H1 (cell line): ENCODE measurements at regions not wholly inside any gene's neighbourhood (a gene's known extent, or its start where the extent isn't known, plus 50 kb on each side); places are given as distances from the start of the nearest gene placed in this dataset.

ENCODE experiments used
- CTCF ChIA-PET: fragments of 300-600 bp; sonication (Branson Sonifier 250); formaldehyde crosslinking; loops from one replicate; lab custom pipeline; 2021; ENCODE audit not compliant: partially characterized antibody; lab: Charles Lee
- POLR2A ChIA-PET: fragments of 300-600 bp; sonication (Branson Sonifier 250); formaldehyde crosslinking; loops from one replicate; lab custom pipeline; 2021; ENCODE audit warnings: inconsistent platforms; ENCODE audit not compliant: partially characterized antibody; lab: Charles Lee
- DNase-seq, 2 experiments: peaks; one replicate each; pipeline versions ENCODE4 v3.0.0 to v3.0.0-alpha.2; 2010 to 2022; ENCODE audit warnings: low spot score in 2 of 2, low read depth in 1 of 2, mixed read lengths in 1 of 2
- FAIRE-seq: peaks from 2 replicates; lab custom pipeline; 2011; peaks lifted over from hg19 to GRCh38; lab: Jason Lieb, UNC
- H2AFZ ChIP-seq: 2 replicates; pipeline ENCODE4 v1.8.1; 2012; ENCODE audit warnings: low read length, inconsistent platforms
- H2AK5ac ChIP-seq: 2 replicates; pipeline ENCODE4 v1.6.1; 2013; ENCODE audit warnings: low read depth, low read length
- H2BK120ac ChIP-seq: replicated peaks from 2 replicates; pipeline ENCODE3; 2013; ENCODE audit warnings: low read depth, low read length, inconsistent platforms
- H2BK12ac ChIP-seq: 2 replicates; pipeline ENCODE4 v1.6.1; 2013; ENCODE audit warnings: low read depth, low read length
- H2BK15ac ChIP-seq: 2 replicates; pipeline ENCODE4 v1.6.1; 2013; ENCODE audit warnings: low read length
- H2BK20ac ChIP-seq: 2 replicates; pipeline ENCODE4 v1.6.1; 2013; ENCODE audit warnings: low read length
- H2BK5ac ChIP-seq: 2 replicates; pipeline ENCODE4 v1.6.1; 2013; ENCODE audit warnings: low read depth, low read length
- H3K14ac ChIP-seq: 2 replicates; pipeline ENCODE4 v1.6.1; 2013; ENCODE audit warnings: inconsistent platforms; ENCODE audit not compliant: insufficient read length
- H3K18ac ChIP-seq: 2 replicates; pipeline ENCODE4 v1.6.1; 2013; ENCODE audit warnings: low read length; ENCODE audit errors: extremely low read depth
- H3K23ac ChIP-seq: 2 replicates; pipeline ENCODE4 v1.6.1; 2013; ENCODE audit warnings: inconsistent platforms; ENCODE audit not compliant: insufficient read length
- H3K23me2 ChIP-seq: 2 replicates; pipeline ENCODE4 v1.6.1; 2013; ENCODE audit warnings: low read depth, low read length
- H3K27ac ChIP-seq: 2 replicates; pipeline ENCODE4 v1.6.1; 2011; ENCODE audit warnings: low read depth, low read length, inconsistent platforms
- H3K27me3 ChIP-seq, 4 experiments: replicated peaks in 1 of 4; 1 replicate in 1 of 4; 2 replicates in 3 of 4; pipeline versions ENCODE4 v1.6.1 to v1.8.1; 2011 to 2013; ENCODE audit warnings: low read length in 3 of 4, mild to moderate bottlenecking in 3 of 4, inconsistent platforms in 2 of 4, mixed read lengths in 2 of 4, moderate library complexity in 1 of 4; ENCODE audit not compliant: control insufficient read depth in 3 of 4, insufficient read depth in 3 of 4; ENCODE audit errors: extremely low read depth in 1 of 4
- H3K36me3 ChIP-seq, 4 experiments: 2 replicates each; pipeline versions ENCODE4 v1.6.1 to v1.8.1; 2011 to 2013; ENCODE audit warnings: mild to moderate bottlenecking in 4 of 4, low read length in 3 of 4, moderate library complexity in 2 of 4, control low read depth in 1 of 4, inconsistent platforms in 1 of 4; ENCODE audit not compliant: insufficient read depth in 4 of 4, control insufficient read depth in 2 of 4
- H3K4ac ChIP-seq: replicated peaks from 2 replicates; pipeline ENCODE3; 2013; ENCODE audit warnings: low read length, low read depth, mixed read lengths, inconsistent platforms; ENCODE audit not compliant: insufficient read length
- H3K4me1 ChIP-seq, 4 experiments: replicated peaks in 1 of 4; 1 replicate in 1 of 4; 2 replicates in 3 of 4; pipeline versions ENCODE4 v1.6.1 to v1.8.1; 2011 to 2013; ENCODE audit warnings: low read length in 3 of 4, inconsistent platforms in 2 of 4, mixed read lengths in 1 of 4; ENCODE audit not compliant: insufficient read depth in 4 of 4, control insufficient read depth in 3 of 4
- H3K4me2 ChIP-seq, 2 experiments: 2 replicates each; pipeline versions ENCODE4 v1.6.1 to v1.8.1; 2011 to 2013; ENCODE audit warnings: low read depth in 2 of 2, low read length in 2 of 2, control low read depth in 1 of 2, inconsistent platforms in 1 of 2, mild to moderate bottlenecking in 1 of 2; ENCODE audit not compliant: insufficient read depth in 1 of 2
- H3K4me3 ChIP-seq, 4 experiments: fragments of 200-600, 300-600 bp in 1 of 4; sonication (generic), shearing (Covaris generic), sonication (Bioruptor Twin) in 1 of 4; 2 replicates each; pipeline versions ENCODE4 v1.5.1 to v1.8.1; 2011 to 2016; ENCODE audit warnings: low read length in 4 of 4, low read depth in 3 of 4, control low read depth in 2 of 4, inconsistent platforms in 2 of 4, mild to moderate bottlenecking in 2 of 4, mixed read lengths in 1 of 4, moderate library complexity in 1 of 4; ENCODE audit not compliant: insufficient read depth in 2 of 4; ENCODE audit errors: extremely low read depth in 1 of 4
- H3K56ac ChIP-seq: replicated peaks from 2 replicates; pipeline ENCODE3; 2013; ENCODE audit warnings: low read depth, mild to moderate bottlenecking, mixed read lengths, low read length, inconsistent platforms; ENCODE audit not compliant: insufficient read length
- H3K79me1 ChIP-seq: 2 replicates; pipeline ENCODE4 v1.6.1; 2013; ENCODE audit warnings: low read depth, low read length, control low read depth
- H3K79me2 ChIP-seq, 2 experiments: 2 replicates each; pipeline versions ENCODE4 v1.6.1 to v1.8.1; 2012 to 2013; ENCODE audit warnings: low read length in 2 of 2, mild to moderate bottlenecking in 2 of 2, inconsistent platforms in 1 of 2; ENCODE audit not compliant: insufficient read depth in 2 of 2, control insufficient read depth in 1 of 2
- H3K9ac ChIP-seq, 4 experiments: replicated peaks in 1 of 4; 1 replicate in 1 of 4; 2 replicates in 3 of 4; pipeline versions ENCODE4 v1.6.1 to v1.8.1; 2011 to 2013; ENCODE audit warnings: low read depth in 3 of 4, low read length in 3 of 4, control low read depth in 2 of 4, mild to moderate bottlenecking in 2 of 4, moderate library complexity in 2 of 4, inconsistent platforms in 1 of 4; ENCODE audit errors: extremely low read depth in 1 of 4
- H3K9me3 ChIP-seq, 2 experiments: 2 replicates each; pipeline versions ENCODE4 v1.6.1 to v1.8.1; 2012 to 2013; ENCODE audit warnings: mild to moderate bottlenecking in 2 of 2, moderate library complexity in 2 of 2, control low read depth in 1 of 2, inconsistent platforms in 1 of 2, low read depth in 1 of 2, low read length in 1 of 2, mixed read lengths in 1 of 2; ENCODE audit not compliant: insufficient read depth in 2 of 2
- H4K20me1 ChIP-seq, 2 experiments: replicated peaks in 1 of 2; 2 replicates each; pipeline versions ENCODE3 to v1.8.1; 2011 to 2013; ENCODE audit warnings: inconsistent platforms in 2 of 2, low read length in 2 of 2, mild to moderate bottlenecking in 1 of 2; ENCODE audit not compliant: insufficient read depth in 2 of 2, control insufficient read depth in 1 of 2
- H4K5ac ChIP-seq: 2 replicates; pipeline ENCODE4 v1.6.1; 2013; ENCODE audit warnings: low read length, low read depth, mixed read lengths, inconsistent platforms; ENCODE audit not compliant: insufficient read length
- H4K8ac ChIP-seq: 2 replicates; pipeline ENCODE4 v1.8.0; 2013; ENCODE audit warnings: mild to moderate bottlenecking, moderate library complexity, low read length, inconsistent platforms; ENCODE audit not compliant: insufficient read depth; ENCODE audit errors: extremely low read depth
- H4K91ac ChIP-seq: replicated peaks from 2 replicates; pipeline ENCODE3; 2013; ENCODE audit warnings: low read length, mixed read lengths, inconsistent platforms; ENCODE audit not compliant: insufficient read length
- ASH2L ChIP-seq: fragments of 200-600, 300-600 bp; sonication (generic); IDR thresholded peaks from one replicate; pipeline ENCODE4 v1.7.1; 2017; ENCODE audit warnings: low read length
- BRCA1 ChIP-seq: IDR thresholded peaks from 2 replicates; pipeline ENCODE4 v1.6.1; 2012; ENCODE audit warnings: low read depth, low read length, improper control_type of control experiment
- CHD2 ChIP-seq: IDR thresholded peaks from 2 replicates; pipeline ENCODE4 v1.6.1; 2012; ENCODE audit warnings: low read length, improper control_type of control experiment
- GTF2F1 ChIP-seq: IDR thresholded peaks from 2 replicates; pipeline ENCODE4 v1.6.1; 2012; ENCODE audit warnings: low read depth, low read length, improper control_type of control experiment, borderline replicate concordance
- KDM4A ChIP-seq: IDR thresholded peaks from one replicate; pipeline ENCODE4 v1.7.1; 2012; ENCODE audit warnings: low read depth, mild to moderate bottlenecking, moderate library complexity, low read length, inconsistent platforms; ENCODE audit not compliant: severe bottlenecking
- KDM5A ChIP-seq: fragments of 200-600 bp; IDR thresholded peaks from 2 replicates; pipeline ENCODE4 v1.7.1; 2012; ENCODE audit warnings: mild to moderate bottlenecking, low read length, inconsistent platforms, mixed read lengths
- MAX ChIP-seq: IDR thresholded peaks from 2 replicates; pipeline ENCODE4 v1.6.1; 2012; ENCODE audit warnings: inconsistent platforms
- POLR2A ChIP-seq, 2 experiments: IDR thresholded peaks; 1 replicate in 1 of 2; 2 replicates in 1 of 2; pipeline ENCODE4 v1.6.1; 2011; ENCODE audit warnings: low read depth in 2 of 2, low read length in 2 of 2, mild to moderate bottlenecking in 2 of 2; ENCODE audit errors: control extremely low read depth in 1 of 2
- POU5F1 ChIP-seq: IDR thresholded peaks from 2 replicates; pipeline ENCODE4 v1.6.1; 2011; ENCODE audit warnings: low read depth, mild to moderate bottlenecking, low read length, moderate library complexity
- RBBP5 ChIP-seq: IDR thresholded peaks from 2 replicates; pipeline ENCODE4 v1.7.1; 2012; ENCODE audit warnings: low read depth, mild to moderate bottlenecking, inconsistent platforms, low read length, moderate library complexity, borderline replicate concordance
- RNF2 ChIP-seq: fragments of 200-900, 300-1000 bp; sonication (generic); IDR thresholded peaks from 2 replicates; pipeline ENCODE4 v1.7.1; 2016; ENCODE audit warnings: borderline replicate concordance, low read depth, mild to moderate bottlenecking, antibody characterized with exemption, low read length; ENCODE audit not compliant: poor library complexity, severe bottlenecking; ENCODE audit errors: missing control alignments
- RXRA ChIP-seq: IDR thresholded peaks from 2 replicates; pipeline ENCODE4 v1.6.1; 2011; ENCODE audit warnings: low read depth, mild to moderate bottlenecking, low read length, moderate library complexity; ENCODE audit not compliant: insufficient read depth
- SRF ChIP-seq: IDR thresholded peaks from 2 replicates; pipeline ENCODE4 v1.6.1; 2011; ENCODE audit warnings: mild to moderate bottlenecking, low read depth, low read length, moderate library complexity
- TAF1 ChIP-seq: IDR thresholded peaks from 2 replicates; pipeline ENCODE4 v1.6.1; 2011; ENCODE audit warnings: mild to moderate bottlenecking, low read depth, low read length
- ZNF274 ChIP-seq: IDR thresholded peaks from 2 replicates; pipeline ENCODE4 v1.7.0; 2012; ENCODE audit warnings: low read length, borderline replicate concordance; ENCODE audit errors: extremely low read depth
- WGBS, 2 experiments: shearing (Covaris generic) in 1 of 2; methylation state at CpG; one replicate each; pipeline versions ENCODE4 v1.1.6 to v1.1.7; 2013 to 2015; ENCODE audit warnings: low lambda C conversion rate in 2 of 2, mixed read lengths in 2 of 2, inconsistent platforms in 1 of 2, low coverage in 1 of 2, missing lambda C conversion rate in 1 of 2; ENCODE audit not compliant: insufficient replicate concordance in 2 of 2, insufficient coverage in 1 of 2, insufficient read length in 1 of 2; ENCODE audit errors: extremely low coverage in 1 of 2, missing lambda C conversion rate in 1 of 2; 5-methylcytosine and 5-hydroxymethylcytosine counted together

- Histone ChIP-seq H2BK15ac (no peak overlapping the region), H3K23ac (no peak overlapping the region), H3K9ac (no peak overlapping the region), H2BK20ac (no peak overlapping the region), H3K4ac (no peak overlapping the region), H2AFZ (no peak overlapping the region), H3K79me2 (no peaks in the 10 kb centered on the region), H2AK5ac (no peak overlapping the region), H3K27me3 (no peaks in the 10 kb centered on the region), H4K91ac (no peak overlapping the region), H2BK5ac (no peak overlapping the region), H3K56ac (no peak overlapping the region), H2BK12ac (no peak overlapping the region), H2BK120ac (no peak overlapping the region), H3K4me3 (no peak overlapping the region), H4K5ac (no peak overlapping the region), H3K4me1 (no peaks in the 10 kb centered on the region), H3K36me3 (no peaks in the 10 kb centered on the region), H3K27ac (no peak overlapping the region), H3K4me2 (no peak overlapping the region), H4K20me1 (no peaks in the 10 kb centered on the region), H3K9me3 (0 out of 4 replicates have a peak, but pooled peaks cover 0 to under 1% of the 10 kb centered on the region in 2 experiments), H3K79me1 (no peaks in the 10 kb centered on the region), H4K8ac (no peak overlapping the region), H3K23me2 (no peaks in the 10 kb centered on the region), H3K14ac (no peak overlapping the region), H3K18ac (no peak overlapping the region)
- no peak for DNase-seq
- POLR2A ChIA-PET = no interaction called here
- WGBS, 2 experiments = 88% methylated on average over 11 of the region's 11 CpGs; no CpG with 5 or more reads in 1 of the 2 experiments
- FAIRE-seq = no peak
- CTCF ChIA-PET = interaction anchor here (1.2 to 1.6 kb wide), 2 partner anchors 8 to 25 kb away, joined by 3 read pairs; no protein-coding TSS in a partner anchor
- TF ChIP-seq RNF2 (no peak), TAF1 (no peak), MAX (no peak), ASH2L (no peak), RXRA (no peak), GTF2F1 (no peak), KDM4A (no peak), SRF (no peak), RBBP5 (no peak), ZNF274 (no peak), CHD2 (no peak), BRCA1 (no peak), KDM5A (no peak), POLR2A (IDR thresholded peaks at IDR 0.05; ENCODE audit: control extremely low read depth in 1 of 2, low read depth in 2 of 2, low read length in 2 of 2) (no peak), POU5F1 (no peak)
Measured at GRCh38 chr16:48462106-48462740, 77.0 kb upstream of the SIAH1 start.
